NCI-H128 (cell line): ENCODE measurements at regions not wholly inside any gene's neighbourhood (a gene's known extent, or its start where the extent isn't known, plus 50 kb on each side); places are given as distances from the start of the nearest gene placed in this dataset.

Experiments used
- DNase-seq: peaks from one replicate; lab custom pipeline; 2025; ENCODE audit not compliant: unreplicated experiment; lab: John Stamatoyannopoulos, UW

DNA sequence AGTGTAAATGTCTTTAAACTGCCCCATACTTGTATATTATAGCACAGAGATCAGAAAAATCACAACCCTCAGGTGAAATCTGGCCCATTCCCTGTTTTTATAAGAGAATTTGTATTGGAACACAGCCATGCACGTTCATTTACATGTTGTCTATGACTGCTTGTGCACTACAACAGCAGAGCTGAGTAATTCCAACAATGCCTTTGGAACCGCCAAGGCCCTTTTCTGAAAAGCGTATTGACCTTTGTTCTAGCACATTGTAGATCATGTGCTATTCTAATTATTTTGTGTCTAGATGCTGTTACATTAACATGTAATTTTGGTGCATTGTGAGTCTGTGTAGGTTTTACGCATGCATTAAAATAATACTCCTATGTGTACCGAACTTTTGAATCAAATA, 339.6 kb downstream of the CHRM3 start:
- DNase-seq, result no peak

GRCh38 chr1:239730378-239730777, 344.0 kb downstream of the CHRM3 start:
- DNase-seq, result no peak

GRCh38 chr1:239731082-239731748, 344.8 kb downstream of the CHRM3 start:
- DNase-seq, result no peak

GRCh38 chr1:239732770-239733169, 346.4 kb downstream of the CHRM3 start:
- no peak for DNase-seq

GRCh38 chr1:239733995-239734394, 347.6 kb downstream of the CHRM3 start:
- DNase-seq, result no peak

DNA sequence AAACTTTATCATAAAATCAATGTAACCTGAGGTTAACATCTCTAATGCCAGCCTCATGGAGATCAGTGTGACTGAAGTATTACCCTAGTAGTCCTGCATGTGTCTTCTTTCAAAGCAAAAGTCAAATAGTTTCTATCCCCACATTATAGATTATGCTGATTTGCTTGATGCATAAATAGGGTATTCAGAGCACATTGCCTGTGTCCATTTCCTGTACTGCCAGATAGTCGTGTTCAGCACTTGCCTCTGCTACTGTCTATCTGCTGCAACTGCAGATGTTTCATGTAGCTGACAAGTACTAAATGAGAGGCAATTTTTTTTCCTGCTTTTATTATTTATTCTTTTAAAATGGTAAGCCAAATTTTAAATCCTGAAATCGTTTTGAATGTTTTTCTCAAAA, 348.7 kb downstream of the CHRM3 start:
- no peak for DNase-seq

GRCh38 chr1:239736479-239736878, 350.1 kb downstream of the CHRM3 start:
- no peak for DNase-seq

DNA sequence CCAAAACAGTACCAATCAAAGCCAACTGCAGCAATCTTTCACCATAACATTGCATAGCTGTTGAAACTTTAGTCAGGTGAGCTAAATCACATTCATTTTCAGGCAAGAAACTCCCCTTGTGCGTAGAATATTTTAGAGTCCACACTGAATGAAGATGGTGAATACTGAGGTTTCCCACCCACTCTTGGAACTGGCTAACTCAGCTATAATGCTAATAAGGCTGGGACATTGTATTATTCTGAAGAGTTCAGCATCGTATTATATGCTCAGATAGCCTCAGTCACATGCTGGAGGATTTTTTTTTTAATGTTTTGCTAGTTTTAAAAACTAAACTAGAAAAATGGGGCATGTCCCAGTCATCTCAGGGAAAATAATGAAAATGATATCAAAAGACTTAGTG, 352.3 kb upstream of the FMN2 start:
- DNase-seq, result no peak

GRCh38 chr1:239739919-239740318, 351.8 kb upstream of the FMN2 start:
- no peak for DNase-seq

- DNase-seq, result no peak
Measured at GRCh38 chr1:239742416-239743109, 349.1 kb upstream of the FMN2 start.

GRCh38 chr1:239744851-239745250, 346.8 kb upstream of the FMN2 start:
- DNase-seq, result no peak

- DNase-seq, result no peak
Measured at GRCh38 chr1:239755107-239755912, 336.4 kb upstream of the FMN2 start.

GRCh38 chr1:239757716-239758115, 334.0 kb upstream of the FMN2 start:
- no peak for DNase-seq

DNA sequence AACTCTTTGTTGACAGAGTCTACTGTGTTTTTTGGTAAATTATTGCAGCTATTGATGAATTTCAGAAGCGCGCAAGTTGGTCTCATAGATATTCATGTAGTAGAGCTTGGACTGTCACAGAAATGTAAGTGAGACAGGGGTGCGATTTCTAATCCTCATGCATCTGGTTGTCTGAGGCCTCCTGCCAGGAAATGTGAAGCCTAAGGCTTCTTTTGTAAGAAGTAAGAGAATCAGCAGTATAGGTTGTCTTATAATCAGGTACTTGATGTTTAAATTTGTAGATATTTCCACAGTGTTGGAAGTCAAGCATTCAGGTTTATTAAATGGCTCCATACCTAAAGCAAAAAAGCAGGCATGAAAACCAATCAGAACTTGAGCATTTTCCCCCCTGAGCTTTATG, 332.9 kb upstream of the FMN2 start:
- no peak for DNase-seq

GRCh38 chr1:239761509-239761908, 330.2 kb upstream of the FMN2 start:
- DNase-seq, result no peak

DNA sequence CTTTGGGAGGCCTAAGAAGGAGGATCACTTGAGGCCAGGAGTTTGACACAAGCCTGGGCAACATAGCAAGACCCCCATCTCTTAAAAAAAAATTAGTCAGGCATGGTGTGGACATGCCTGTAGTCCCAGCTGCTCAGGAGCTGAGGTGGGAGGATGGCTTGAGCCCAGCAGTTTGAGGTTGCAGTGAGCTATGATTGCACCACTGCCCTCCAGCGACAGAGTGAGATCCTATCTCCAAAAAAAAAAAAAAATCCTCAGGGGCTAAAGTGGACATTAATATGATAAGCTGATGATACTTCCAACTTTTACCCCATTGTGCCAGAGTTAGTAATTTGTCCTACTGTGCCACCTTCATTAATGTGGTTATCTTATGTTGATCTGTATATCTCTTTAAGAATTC, 327.8 kb upstream of the FMN2 start:
- DNase-seq, result no peak

DNA sequence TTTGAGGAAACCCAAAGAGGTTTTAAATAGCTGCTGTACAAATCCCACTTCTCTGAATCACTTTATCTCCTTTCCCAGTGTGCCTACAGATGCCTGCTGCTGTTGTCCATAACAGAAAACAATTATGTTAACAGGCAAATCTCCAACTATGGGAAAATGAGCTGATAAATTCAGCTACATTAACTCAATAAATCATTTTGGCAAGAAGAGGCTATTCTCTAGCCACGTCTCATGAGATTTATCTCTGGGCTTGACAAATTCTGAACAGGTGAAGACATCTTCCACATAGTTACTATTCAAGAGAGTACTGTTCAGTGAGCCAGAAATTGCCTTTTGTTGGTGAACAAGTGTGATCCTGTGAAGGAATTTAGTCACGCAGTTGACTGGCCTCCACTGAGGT, 327.1 kb upstream of the FMN2 start:
- DNase-seq, result no peak

DNA sequence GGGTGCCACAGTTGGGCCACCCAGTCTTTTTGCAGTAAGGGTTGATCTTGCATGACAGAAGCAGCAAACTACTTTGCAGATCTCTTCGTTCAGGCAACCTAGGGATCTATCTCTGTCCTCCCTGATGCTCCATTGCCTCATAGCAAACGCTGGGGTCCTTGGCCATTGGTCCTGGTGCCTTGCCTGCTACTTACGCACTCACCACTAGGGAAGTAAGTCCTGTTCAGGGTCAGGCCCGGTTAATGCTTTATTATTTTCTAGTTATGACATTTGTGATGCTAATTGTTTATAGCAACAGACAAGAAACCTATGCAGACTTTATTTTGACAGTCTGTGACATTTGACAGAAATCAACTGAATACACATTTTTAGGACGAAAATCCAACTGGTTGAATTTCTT, 326.5 kb upstream of the FMN2 start:
- no peak for DNase-seq

GRCh38 chr1:239771550-239771949, 320.1 kb upstream of the FMN2 start:
- no peak for DNase-seq

DNA sequence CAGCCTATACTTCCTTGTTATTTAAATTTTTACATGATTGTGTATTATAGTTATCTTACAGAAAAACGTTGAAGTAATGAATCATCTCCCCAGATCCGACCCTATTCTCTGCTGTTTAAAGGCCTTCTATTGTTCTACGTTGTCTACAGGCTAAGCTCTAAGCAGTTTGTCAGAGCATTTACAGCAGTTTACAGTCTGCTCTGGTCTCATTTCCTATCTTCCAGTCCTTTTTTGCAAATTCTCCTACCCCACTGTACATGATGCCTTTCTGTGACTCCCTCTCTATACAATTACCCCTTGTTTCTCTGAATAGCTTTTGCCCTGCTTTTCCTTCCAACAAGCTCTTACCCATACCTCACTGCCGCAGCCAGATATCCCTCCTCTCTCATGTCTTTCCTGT, 319.2 kb upstream of the FMN2 start:
- DNase-seq, result no peak

DNA sequence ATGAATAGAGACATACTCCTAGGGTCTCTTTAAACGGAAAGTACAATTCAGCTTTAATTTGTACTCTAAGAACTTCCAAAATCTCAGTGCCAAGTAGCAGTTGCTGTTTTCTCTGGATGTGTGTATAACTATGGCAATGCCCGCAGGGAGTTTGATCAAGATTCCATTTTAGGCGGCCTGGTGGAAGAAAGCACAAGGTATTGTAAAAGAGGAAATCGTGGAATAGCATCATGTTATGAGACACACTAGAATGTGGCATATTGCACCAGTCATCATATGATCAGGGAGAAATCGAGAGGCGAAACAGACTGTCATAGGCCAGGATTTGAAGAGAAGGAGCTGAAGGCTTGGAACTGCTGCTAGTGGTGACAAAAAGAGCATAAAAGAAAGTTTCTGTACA, 316.2 kb upstream of the FMN2 start:
- no peak for DNase-seq

GRCh38 chr1:239778208-239778813, 313.4 kb upstream of the FMN2 start:
- DNase-seq, result no peak
